Spleen (tissue), 11 donors: ENCODE measurements at regions not wholly inside any gene's neighbourhood (a gene's known extent, or its start where the extent isn't known, plus 50 kb on each side); places are given as distances from the start of the nearest gene placed in this dataset.

Experiments used
- DNase-seq: peaks from one replicate; pipeline ENCODE4 v3.0.0-alpha.2; 2020
- H3K27ac ChIP-seq, 8 donors: fragments of 200-600 bp; sonication (generic) in 7 of 8; 1 replicate in 4 of 8; 2 replicates in 4 of 8; pipeline versions ENCODE4 v1.5.0 to v1.8.0; 2016 to 2021; ENCODE audit warnings: inconsistent platforms in 4 of 8, mild to moderate bottlenecking in 4 of 8, moderate library complexity in 1 of 8
- H3K27me3 ChIP-seq, 7 donors: fragments of 200-600 bp; sonication (generic) in 6 of 7; replicated peaks in 1 of 7; 1 replicate in 4 of 7; 2 replicates in 3 of 7; pipeline versions ENCODE4 v1.5.0 to v1.8.0; 2016 to 2021; ENCODE audit warnings: inconsistent platforms in 3 of 7, mild to moderate bottlenecking in 1 of 7
- H3K36me3 ChIP-seq, 6 donors: fragments of 200-600 bp; sonication (generic) in 5 of 6; 1 replicate in 4 of 6; 2 replicates in 2 of 6; pipeline versions ENCODE4 v1.5.0 to v1.8.0; 2016 to 2021; ENCODE audit warnings: inconsistent platforms in 2 of 6
- H3K4me1 ChIP-seq, 6 donors: fragments of 200-600 bp; sonication (generic) in 5 of 6; 1 replicate in 3 of 6; 2 replicates in 3 of 6; pipeline versions ENCODE4 v1.5.0 to v1.8.0; 2016 to 2021; ENCODE audit warnings: inconsistent platforms in 3 of 6
- H3K4me3 ChIP-seq, 8 donors: fragments of 200-600 bp; sonication (generic) in 7 of 8; 1 replicate in 4 of 8; 2 replicates in 4 of 8; pipeline versions ENCODE4 v1.5.0 to v1.8.0; 2016 to 2021; ENCODE audit warnings: inconsistent platforms in 4 of 8, mild to moderate bottlenecking in 4 of 8, moderate library complexity in 2 of 8
- H3K9me3 ChIP-seq, 8 donors: fragments of 200-600 bp; sonication (generic) in 7 of 8; 1 replicate in 4 of 8; 2 replicates in 4 of 8; pipeline versions ENCODE4 v1.5.0 to v1.8.0; 2016 to 2021; ENCODE audit warnings: inconsistent platforms in 4 of 8
- POLR2A ChIP-seq, 3 donors: fragments of 450-650 bp; IDR thresholded peaks; one replicate each; pipeline ENCODE4 v1.5.1; 2017; ENCODE audit warnings: antibody characterized with exemption in 3 of 3, mild to moderate bottlenecking in 1 of 3
- POLR2AphosphoS5 ChIP-seq, 3 donors: sonication (generic); formaldehyde crosslinking; IDR thresholded peaks; one replicate each; pipeline ENCODE4 v1.5.1; 2017; ENCODE audit warnings: antibody characterized with exemption in 3 of 3
- WGBS, 5 donors: extraction: QIAGEN DNeasy Blood & Tissue Kit in 3 of 5; methylation state at CpG; one replicate each; pipeline versions ENCODE4 v1.1.5 to v1.1.7; 2013 to 2018; 5-methylcytosine and 5-hydroxymethylcytosine counted together
- intact Hi-C: fragments of 100-400 bp; cut with DNase I; formaldehyde crosslinking; loops from one replicate; pipeline ENCODE4 v1.15.0; 2023; ENCODE audit warnings: low total_unique reads
- TF ChIP-seq, protein P1 (sequence below), 11 experiments: fragments of 200-600 bp in 7 of 11; fragments of 450-650 bp in 4 of 11; sonication (generic) in 4 of 11; IDR thresholded peaks in 8 of 11; conservative IDR thresholded peaks in 3 of 11; 1 replicate in 7 of 11; 2 replicates in 4 of 11; pipeline versions ENCODE4 v1.4.0 to v1.8.0; 2016 to 2021; ENCODE audit warnings: antibody characterized with exemption in 11 of 11, inconsistent platforms in 4 of 11, mild to moderate bottlenecking in 1 of 11
- donor health status: healthy with polysubstance abuse.
- donor health status: DM: no; HTN: no; CAD: no; lungs with moderate emphysema.
- donor health status: DM: no; HTN: no; CAD: no.
- donor health status: Bipolar disorder and iron deficiency.
- donor health status: healthy.
- donor health status: DM: no; HTN: no; CAD: no.
- donor health status: DM: yes; HTN: yes; CAD: no.

DNA sequence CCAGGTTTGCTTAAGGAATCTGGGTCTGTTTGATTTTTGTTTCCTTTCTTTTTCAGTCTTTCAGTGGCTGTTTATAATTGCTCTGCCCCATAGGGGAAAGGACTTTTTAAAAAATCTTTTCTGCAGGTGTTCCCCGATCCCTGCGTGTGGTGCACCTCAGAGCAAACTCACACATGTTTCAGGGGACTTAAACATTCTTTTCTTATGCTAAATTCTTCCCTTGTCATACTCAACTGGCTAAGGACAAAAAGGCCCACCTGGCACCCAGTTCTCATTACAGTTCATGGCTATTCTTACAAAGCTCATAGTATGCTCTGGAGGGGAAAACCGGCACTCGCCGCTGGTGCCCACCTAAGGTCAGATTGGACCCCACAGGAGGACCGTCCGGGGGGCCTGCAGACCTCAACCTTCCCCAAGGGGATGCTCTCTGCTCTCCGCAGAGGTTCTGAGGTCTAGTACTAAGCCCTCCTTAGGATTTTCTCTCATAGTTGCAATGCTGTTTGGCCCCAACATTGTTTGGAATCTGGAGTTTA, 220.3 kb downstream of the HGF start:
- no peaks in the 10 kb centered on the region for H3K27me3 ChIP-seq
- WGBS, 5 donors, result 90 to 96% (median 94%) methylated on average over 5 to 8 of the region's 8 CpGs
- no peak for DNase-seq
- TF ChIP-seq POLR2A (IDR thresholded peaks at IDR 0.05) (no peak), POLR2AphosphoS5 (IDR thresholded peaks at IDR 0.05) (no peak)
- TF ChIP-seq, protein P1, sequence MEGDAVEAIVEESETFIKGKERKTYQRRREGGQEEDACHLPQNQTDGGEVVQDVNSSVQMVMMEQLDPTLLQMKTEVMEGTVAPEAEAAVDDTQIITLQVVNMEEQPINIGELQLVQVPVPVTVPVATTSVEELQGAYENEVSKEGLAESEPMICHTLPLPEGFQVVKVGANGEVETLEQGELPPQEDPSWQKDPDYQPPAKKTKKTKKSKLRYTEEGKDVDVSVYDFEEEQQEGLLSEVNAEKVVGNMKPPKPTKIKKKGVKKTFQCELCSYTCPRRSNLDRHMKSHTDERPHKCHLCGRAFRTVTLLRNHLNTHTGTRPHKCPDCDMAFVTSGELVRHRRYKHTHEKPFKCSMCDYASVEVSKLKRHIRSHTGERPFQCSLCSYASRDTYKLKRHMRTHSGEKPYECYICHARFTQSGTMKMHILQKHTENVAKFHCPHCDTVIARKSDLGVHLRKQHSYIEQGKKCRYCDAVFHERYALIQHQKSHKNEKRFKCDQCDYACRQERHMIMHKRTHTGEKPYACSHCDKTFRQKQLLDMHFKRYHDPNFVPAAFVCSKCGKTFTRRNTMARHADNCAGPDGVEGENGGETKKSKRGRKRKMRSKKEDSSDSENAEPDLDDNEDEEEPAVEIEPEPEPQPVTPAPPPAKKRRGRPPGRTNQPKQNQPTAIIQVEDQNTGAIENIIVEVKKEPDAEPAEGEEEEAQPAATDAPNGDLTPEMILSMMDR (IDR thresholded peaks at IDR 0.05 in 8 of 11, conservative IDR thresholded peaks at IDR 0.05 in 3 of 11), result no peak
- no peaks in the 10 kb centered on the region for H3K36me3 ChIP-seq
- H3K27ac ChIP-seq, result no peak overlapping the region
- H3K4me3 ChIP-seq, result no peak overlapping the region
- intact Hi-C loops, result no loop called here
- no peaks in the 10 kb centered on the region for H3K4me1 ChIP-seq
- H3K9me3 ChIP-seq, result peaks cover 0 to 15% (median 10%) of the 10 kb centered on the region in 8 donors

DNA sequence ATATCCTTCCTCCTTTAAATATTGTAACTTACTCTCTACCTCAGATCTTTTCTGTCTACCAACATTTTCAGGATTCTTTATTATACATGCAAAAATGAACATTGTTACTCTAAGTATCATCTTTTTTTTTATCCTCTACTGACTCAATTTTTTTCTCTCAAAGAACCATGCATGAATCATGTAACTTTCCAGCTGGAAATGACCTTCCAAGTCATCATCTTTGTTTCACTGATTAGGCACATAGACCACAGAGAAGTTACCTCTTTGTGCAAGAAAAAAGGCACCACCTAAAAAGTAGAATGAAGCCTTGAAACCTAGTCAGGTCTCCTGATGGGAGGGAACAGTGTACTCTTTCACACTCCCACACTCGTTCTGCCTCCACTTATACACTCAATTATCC, 234.9 kb downstream of the HGF start:
- intact Hi-C loops, result no loop called here
- H3K27me3 ChIP-seq, result no peaks in the 10 kb centered on the region
- H3K9me3 ChIP-seq, result peaks cover 0 to 7% (median 0%) of the 10 kb centered on the region in 8 donors
- 48 to 86% (median 82%) methylated on average over 1 of the region's 1 CpG for WGBS, 5 donors
- no peak overlapping the region for H3K27ac ChIP-seq
- DNase-seq, result no peak
- no peaks in the 10 kb centered on the region for H3K4me1 ChIP-seq
- no peak overlapping the region for H3K4me3 ChIP-seq
- TF ChIP-seq POLR2A (IDR thresholded peaks at IDR 0.05) (no peak), POLR2AphosphoS5 (IDR thresholded peaks at IDR 0.05) (no peak)
- TF ChIP-seq, protein P1 (IDR thresholded peaks at IDR 0.05 in 8 of 11, conservative IDR thresholded peaks at IDR 0.05 in 3 of 11), result no peak
- no peaks in the 10 kb centered on the region for H3K36me3 ChIP-seq

- TF ChIP-seq POLR2AphosphoS5 (IDR thresholded peaks at IDR 0.05), result no peak
- TF ChIP-seq, protein P1 (IDR thresholded peaks at IDR 0.05 in 8 of 11, conservative IDR thresholded peaks at IDR 0.05 in 3 of 11), result no peak
- TF ChIP-seq POLR2A (IDR thresholded peaks at IDR 0.05), result no peak
- H3K27me3 ChIP-seq, result no peaks in the 10 kb centered on the region
- H3K4me3 ChIP-seq, result no peak overlapping the region
- no peaks in the 10 kb centered on the region for H3K4me1 ChIP-seq
- intact Hi-C loops, result no loop called here
- H3K9me3 ChIP-seq, result peaks cover 0 to 7% (median 0%) of the 10 kb centered on the region in 8 donors
- H3K27ac ChIP-seq, result no peak overlapping the region
- 83 to 92% (median 87%) methylated on average over 3 of the region's 3 CpGs for WGBS, 5 donors
- no peaks in the 10 kb centered on the region for H3K36me3 ChIP-seq
- no peak for DNase-seq
Observed at GRCh38 chr7:81534446-81534845, 235.4 kb downstream of the HGF start.

DNA sequence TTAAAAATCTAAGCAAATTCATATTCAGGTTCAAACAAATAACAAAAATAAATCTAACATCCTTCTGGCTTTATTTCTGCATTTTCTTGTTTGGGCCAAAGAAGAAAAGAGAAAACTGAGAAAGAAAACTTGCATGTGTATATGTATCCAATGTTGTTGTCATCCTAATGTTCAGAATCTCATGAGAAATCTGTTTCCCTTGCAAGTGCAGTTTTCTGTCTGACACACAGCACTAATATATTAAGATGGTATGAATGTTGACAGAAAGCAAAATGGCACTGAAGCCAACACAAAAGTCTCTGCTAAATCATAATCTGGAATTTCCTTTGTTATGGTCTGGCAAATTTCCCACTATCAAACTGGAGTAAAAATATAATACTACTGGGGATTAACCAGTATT, 235.9 kb downstream of the HGF start:
- DNase-seq, result no peak
- Histone ChIP-seq H3K36me3 (no peaks in the 10 kb centered on the region), H3K9me3 (peaks cover 0 to 7% (median 0%) of the 10 kb centered on the region in 8 donors), H3K27ac (no peak overlapping the region), H3K27me3 (no peaks in the 10 kb centered on the region), H3K4me1 (no peaks in the 10 kb centered on the region), H3K4me3 (no peak overlapping the region)
- TF ChIP-seq, protein P1 (IDR thresholded peaks at IDR 0.05 in 8 of 11, conservative IDR thresholded peaks at IDR 0.05 in 3 of 11), result no peak
- TF ChIP-seq POLR2AphosphoS5 (IDR thresholded peaks at IDR 0.05) (no peak), POLR2A (IDR thresholded peaks at IDR 0.05) (no peak)
- intact Hi-C loops, result no loop called here
